GM21576 (cell line): ENCODE measurements at regions not wholly inside any gene's neighbourhood (a gene's known extent, or its start where the extent isn't known, plus 50 kb on each side); places are given as distances from the start of the nearest gene placed in this dataset.
"Not testable (repeated sequence)": the region's sequence is repeated elsewhere in the genome, so short reads cannot be mapped to it uniquely, and the experiment has no call there.

Source experiments
- ATAC-seq: cut with Tn5 transposase; IDR thresholded peaks from one replicate; pipeline ENCODE4 v1.9.1; 2021; ENCODE audit warnings: mild to moderate bottlenecking, moderate library complexity; ENCODE audit not compliant: unreplicated experiment

DNA sequence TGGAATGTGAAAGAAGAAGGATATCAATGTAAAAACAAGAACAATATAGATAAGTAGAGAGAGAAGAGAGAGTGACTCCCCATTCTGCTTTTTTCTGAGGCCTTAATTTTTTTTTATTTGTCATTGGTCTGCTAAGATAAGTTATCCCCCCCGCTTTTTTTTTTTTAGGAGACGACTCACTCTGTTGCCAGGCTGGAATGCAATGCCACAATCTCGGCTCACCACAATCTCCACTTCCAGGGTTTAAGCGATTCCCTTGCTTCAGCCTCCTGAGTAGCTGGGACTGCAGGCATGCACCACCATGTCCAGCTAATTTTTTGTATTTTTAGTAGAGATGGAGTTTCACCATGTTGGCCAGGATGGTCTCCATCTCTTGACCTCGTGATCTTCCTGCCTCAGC is 677.0 kb downstream of the MAFB start:
- ATAC-seq, result not testable (repeated sequence)

DNA sequence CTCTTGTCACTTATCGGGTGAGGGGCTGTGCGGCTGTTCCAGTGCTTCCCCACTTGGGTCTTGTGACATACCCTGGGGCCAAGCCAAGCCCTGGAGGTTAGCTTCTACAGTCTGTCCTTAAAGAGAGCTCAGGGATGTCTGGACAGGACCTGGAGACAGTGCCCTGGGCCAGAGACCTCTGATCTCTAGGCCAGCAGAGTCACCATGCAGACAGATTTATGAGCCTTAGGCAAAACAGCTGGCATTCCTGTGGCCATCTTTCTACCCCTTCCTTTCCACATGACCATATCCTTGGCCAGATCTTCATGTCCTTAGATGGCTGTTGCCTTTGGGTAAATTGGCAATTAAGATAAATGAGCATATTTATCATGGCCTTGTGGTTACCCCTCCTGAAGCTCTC is 678.6 kb downstream of the MAFB start:
- no peak for ATAC-seq

DNA sequence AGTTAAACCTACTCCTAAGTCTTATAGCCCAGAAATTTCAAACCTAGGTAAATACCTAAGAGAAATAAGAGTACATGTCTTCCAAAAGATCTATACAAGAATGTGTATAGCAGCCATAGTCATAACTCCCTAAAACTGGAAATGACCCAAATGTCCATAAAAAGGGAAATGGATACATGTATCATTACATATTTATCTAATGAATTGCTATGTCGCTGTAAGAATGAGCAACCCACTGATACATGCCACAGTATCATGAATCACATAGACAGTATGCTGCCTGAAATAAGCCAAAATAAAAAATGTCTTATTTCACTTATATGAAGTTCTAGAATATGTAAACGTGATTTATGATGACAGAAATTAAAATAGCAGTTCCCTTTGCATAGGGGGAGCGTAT is 679.5 kb downstream of the MAFB start:
- ATAC-seq, result no peak

DNA sequence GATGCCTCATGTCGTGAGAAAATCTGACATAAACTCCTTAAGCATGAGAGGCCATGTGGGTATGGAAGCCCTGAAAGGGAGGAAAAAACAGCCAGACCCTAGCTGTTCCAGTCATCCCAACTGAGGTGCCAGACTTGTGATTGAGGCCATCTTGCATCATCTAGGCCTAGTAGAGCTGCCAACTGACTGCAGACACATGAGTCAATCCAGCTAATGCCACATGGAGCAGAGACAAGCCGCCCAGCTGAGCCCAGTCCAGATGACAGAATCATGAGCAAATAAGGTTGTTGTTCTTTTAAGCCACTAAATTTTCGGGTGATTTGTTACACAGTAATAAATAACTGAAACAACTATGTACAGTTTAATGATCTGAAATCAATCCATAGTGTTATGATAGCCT is 680.9 kb downstream of the MAFB start:
- ATAC-seq, result no peak

DNA sequence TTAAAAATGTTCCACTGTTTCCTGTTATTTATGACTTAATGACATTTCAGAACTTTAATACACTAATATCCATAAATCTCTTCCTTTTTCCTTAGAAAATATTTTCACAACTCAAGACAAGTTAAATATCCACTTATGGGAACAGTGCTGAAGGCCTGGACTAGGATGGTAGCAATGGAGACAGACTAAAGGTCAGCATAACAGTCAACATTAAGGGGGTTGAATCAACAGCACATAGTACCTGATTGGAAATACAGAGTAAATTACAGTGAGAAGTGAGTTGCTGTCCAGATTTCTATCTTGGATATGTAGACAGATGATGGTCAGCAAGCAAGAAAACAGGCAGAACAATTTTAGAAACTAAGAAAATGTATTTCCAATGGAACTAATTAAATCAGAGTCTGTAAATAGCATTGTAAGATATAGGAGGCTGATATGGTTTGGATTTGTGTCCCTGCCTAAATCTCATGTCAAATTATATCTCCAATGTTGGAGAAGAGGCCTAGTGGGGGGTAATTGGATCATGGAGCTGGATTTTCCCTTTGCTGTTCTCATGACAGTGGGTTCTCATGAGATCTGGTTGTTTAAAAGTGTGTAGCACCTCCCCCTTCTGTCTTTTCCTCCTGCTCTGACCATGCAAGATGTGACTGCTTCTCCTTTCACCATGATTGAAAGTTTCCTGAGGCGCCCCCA is 682.7 kb downstream of the MAFB start:
- no peak for ATAC-seq

DNA sequence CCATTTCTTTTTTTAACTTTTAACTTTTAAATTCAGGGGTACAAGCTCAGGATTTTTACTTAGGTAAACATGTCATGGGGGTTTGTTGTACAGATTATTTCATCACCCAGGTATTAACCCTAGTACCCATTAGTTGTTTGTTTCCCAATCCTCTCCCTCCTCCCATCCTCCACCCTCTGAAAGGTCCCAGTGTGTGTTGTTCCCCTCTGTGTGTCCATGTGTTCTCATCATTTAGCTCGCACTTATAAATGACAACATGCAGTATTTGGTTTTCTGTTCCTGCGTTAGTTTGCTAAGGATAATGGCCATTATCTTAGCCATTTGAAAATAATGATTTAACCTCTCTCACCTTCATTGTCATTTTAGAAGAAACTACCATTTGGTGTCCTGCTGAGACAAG is 684.9 kb downstream of the MAFB start:
- not testable (repeated sequence) for ATAC-seq

DNA sequence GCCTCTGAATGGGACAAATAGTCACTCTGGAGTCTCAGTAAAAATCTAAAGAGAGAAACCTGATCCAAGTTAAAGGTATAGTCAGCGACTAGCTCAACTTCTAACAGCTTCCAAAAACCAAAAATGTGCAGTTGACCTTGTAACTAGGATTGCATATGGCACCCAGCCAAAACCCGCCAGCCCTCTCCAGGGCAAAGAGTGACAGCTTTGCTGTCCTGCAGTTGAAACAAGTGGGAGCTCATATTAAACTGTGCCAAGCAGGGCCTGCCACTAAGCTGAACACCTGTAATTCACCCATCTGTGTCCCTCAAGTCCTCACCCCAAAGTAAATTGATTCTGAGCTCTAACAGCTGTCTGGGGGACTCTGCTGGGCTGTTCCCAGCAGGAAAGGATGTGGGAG is 695.3 kb downstream of the MAFB start:
- no peak for ATAC-seq

DNA sequence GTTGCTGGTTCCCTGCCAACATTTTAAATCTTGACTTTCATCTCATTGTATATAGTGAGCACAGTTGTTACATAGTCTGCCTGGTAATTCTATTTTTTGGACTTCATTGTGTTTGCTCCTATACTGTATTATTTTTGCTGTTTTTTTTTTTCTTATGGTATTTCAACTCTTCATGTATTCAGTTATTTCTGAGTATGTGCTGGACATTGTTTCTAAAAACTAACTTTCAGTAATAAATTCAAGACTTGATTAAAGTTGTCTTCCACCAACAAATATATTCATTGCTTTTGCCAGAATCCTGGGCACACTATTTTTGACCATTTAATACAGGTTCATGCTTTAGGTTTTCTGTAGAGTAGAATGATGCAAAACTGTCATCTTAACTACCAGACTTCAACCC is 698.3 kb downstream of the MAFB start:
- no peak for ATAC-seq

DNA sequence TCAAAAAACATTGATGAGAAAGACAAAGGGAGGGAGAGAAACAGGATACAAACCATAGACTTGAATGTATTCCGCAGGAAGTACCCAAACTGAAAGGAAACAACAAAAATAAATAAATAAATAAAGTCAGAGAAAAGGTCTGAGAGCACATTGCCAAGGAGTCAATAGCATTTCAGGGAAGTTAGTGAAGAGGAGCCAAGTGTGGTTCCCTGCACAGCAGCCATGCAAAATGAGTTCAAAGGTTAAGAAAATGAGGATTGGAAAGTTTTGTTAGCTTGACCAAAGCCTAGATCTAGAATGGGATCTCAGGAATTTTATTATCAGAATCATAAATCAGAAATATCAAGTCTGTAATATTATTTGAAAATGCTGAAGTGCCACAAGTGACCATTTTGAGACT is 700.0 kb downstream of the MAFB start:
- ATAC-seq, result no peak

DNA sequence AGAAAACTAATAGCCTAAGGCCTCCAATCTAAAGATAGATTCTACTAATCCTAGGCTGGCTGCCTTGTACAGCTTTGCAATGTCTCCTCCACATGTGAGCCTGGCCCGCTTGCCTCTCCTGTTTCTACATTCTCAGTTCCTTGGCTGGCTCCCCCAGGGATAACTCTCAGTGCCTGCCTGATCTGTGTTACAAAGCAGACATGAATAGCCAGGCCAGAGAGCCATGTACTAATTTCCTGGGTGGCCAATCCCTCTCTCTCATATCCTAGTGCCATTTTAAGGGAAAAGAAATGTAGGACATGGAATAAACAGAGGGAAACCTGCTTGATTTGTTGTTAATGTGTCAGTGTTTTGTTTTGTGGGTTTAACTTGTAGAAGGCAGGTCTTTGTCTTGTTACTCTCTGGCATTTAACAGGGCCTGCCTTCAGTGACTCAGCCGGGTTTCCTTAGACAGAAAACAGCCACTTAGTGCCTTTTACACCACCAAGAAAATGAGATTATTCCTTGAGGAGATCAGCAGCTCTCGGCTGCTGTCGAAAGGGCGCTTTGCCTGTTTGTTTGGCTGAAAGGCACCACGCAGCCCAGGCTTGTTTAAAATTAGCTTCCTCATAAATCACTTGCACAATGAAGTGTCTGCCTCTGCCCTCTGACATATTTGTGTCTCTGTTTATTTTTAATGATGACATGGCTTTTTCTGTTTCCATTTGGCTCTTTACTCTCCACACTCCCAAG is 702.7 kb downstream of the MAFB start:
- ATAC-seq, result no peak

DNA sequence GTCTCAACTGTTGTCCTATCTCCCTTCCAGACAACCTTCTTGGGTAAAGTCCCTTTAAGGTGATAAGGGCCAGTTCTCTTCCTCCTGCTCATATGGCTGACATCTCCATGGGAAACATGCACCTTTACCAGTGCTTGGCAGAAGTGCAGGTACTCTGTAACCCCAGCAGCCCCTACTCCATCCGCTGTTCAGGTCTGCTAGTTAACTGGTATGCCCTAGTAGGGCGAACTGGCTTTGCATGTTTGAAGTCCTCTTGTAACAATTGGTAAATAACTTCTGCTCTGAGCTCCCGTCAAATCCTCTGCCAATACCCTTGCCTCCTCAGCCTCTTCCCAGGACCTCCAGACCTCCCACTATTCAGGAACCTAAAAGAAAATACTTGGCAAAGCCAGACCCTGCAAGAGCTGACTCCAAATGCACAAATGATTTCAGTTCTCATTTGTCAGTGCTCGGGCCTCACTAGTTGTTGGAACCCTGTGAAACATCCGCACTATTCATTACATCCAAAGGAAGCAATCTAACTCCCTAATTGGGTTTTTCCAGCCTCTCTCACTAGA is 703.7 kb downstream of the MAFB start:
- no peak for ATAC-seq

DNA sequence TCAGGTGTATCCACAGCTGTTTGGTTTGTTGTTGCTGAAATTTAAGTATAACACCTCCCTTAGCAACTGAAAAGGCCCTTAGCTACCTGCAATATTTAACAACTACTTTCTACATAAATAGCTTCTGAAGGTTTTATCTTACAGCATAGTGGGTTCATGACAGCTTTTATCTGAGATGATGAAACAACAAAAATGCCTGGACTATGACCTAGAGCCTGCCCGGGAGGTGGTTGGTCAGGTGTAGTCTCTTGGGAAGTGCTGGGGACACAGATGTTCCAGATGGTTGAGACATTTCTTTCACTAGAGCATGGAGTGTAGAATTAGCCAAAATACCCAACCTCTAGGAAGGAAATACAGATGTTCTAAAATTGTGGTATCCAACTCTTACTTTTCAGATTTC is 705.4 kb downstream of the MAFB start:
- no peak for ATAC-seq

DNA sequence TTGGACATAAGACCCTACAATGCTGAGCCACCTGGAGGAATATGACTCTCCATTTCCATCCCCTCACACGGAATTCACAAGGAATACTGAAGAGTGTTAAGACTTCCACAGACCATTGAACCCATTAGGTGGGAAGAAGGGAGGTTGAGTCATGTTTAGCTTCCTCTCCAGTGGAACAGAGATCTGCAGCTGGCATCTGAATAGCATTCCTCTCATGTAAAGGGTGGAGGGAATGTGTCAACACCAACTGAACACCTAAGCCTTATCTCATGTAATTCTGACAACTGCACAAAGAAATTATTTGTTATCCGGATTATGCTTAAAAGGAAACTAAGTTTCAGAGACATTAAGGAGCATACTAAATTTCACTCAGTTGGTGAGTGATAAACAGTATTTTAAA is 705.9 kb downstream of the MAFB start:
- ATAC-seq, result no peak

DNA sequence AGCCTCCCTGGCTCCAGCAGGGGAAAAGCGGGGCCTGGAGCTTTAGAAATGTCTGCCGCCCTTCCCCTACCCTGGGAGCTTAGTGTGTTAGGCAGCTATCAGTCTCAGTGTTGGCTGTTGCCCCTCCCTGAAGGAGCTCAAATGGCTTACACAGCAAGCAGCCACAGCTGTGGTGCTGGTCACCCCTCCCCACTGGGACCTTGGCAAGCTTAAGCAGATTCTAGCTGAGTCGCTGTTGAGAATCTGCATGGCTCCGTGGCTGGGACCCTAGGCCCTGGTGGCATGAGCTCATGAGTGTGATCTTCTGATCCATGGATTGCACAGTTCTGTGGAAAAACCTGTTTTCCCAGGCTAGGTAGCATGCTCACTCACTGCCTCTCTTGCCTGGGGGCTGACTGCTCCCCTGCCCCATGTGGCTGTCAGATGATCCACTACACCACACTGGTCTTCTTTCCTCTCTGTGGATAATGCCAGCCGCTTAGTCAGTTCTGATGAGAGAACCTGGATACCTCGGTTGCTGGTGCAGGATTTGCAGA is 714.0 kb downstream of the MAFB start:
- no peak for ATAC-seq

DNA sequence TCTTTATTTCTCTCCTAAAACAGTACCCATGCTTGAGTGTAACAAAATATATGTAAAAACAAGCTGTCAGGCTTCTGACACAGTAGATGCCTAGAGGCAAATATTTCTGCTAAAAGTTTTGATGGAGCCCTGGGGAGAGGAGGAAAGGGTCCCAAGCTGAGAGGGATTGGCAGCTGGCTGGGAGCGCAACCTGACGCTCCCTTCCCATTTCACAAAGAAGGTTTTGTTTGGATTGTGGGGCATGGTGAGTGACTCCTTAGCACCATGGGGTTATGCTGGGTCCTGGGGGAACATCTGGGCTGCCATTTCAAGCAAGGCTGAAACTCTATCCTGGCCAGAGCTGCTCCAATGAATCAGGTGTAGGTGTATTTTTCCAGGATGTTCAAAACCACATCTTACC is 720.5 kb downstream of the MAFB start:
- no peak for ATAC-seq

DNA sequence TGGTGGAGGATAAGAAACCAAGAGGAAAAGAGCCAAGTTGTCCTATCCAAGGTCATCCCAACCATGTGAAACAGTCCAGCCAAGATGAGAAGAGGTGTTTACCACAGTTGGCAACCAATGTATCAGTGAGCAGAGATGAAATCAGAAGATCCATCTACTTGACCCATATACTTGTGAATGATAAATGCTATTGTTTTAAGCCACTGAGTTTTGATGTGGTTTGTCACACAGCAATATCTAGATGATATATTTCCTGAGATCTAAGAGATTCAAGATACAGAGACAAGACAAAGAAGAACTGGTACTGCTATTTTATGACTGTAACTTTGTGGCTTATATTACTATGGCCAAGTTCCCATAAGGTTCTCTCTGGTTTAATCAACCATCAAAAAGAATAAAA is 721.2 kb downstream of the MAFB start:
- no peak for ATAC-seq

DNA sequence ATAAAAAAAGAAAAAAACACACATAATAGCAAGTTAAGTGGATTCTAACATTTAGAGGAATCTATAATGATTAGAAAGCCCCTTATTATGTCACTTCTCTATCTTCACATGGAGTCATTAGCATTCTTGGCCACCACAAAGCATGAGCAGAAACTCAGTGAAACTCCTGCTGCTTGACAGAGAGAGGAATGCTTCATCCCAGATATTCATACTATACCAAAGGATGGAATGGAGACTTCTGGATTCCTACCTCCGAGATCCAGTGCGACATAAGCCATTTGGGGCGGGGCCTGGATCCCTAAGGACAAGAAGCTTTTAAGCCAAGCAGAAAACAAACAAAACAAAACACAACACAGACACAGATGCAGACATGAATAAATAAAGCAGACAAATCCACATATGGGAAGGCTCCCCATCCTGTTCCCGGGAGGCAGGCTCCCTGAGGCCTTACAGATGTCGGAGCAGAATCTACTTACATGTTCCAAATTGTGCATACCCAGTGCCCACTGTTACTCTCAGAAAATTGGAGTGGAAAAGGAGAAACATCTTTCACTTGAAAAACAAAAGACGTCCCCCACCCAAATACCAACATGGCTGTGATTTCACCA is 727.3 kb downstream of the MAFB start:
- ATAC-seq, result no peak

DNA sequence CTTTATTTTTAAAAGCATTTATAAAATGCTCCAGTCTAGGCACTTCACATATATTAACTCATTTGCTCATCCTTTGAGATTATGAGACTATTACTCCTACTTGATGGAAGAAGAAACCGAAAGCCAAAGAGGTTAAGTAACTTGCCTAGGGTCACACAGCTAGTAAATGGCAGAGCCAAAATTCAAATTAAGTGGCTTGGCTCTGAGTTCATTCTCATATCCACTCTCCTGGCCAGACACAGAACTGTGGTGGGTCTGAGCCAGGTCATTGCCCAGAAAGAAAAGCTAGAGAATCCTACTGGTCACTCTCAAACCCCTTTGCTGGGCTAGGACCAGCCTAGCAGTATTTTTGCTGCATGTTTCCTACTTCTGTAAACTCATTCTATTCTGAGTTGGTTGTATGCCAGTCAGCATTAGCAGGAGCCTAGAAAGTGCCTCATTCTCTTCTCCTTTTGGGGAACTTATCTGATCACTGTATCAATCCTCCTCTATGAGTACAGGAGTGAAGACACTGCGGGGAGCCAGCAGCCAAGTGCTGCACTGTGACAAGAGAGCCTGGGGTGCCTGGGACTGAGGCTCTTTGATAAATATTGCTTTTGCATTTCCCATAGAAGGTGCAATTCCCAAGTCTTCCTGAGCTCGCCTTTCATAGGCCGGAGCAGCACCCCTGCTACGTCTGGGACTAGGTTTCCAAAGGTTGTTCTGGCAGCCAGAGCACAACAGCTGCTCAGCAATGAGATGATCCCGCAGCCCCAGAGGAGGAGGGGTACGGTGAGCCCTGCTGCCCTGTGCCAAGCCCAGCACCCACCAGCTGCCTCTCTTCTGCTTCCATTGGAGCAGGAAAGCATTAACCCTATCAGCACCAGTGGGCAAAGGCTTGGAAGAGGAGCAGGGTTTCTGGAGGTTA is 728.3 kb downstream of the MAFB start:
- ATAC-seq, result no peak

DNA sequence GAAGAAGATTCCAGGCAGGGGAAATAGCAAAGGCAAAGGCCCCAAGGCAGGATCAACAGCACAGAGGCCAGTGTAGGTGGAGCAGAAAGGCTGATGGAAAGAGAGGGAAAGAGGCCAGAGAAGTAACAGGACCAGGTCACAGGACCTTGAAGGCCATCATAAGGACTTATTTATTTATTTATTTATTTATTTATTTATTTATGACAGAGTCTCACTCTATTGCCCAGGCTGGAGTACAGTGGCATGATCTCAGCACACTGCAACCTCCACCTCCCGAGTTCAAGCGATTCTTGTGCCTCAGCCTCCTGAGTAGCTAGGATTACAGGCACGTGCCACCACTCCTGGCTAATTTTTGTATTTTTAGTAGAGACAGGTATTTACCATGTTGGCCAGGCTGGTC is 731.1 kb downstream of the MAFB start:
- not testable (repeated sequence) for ATAC-seq

DNA sequence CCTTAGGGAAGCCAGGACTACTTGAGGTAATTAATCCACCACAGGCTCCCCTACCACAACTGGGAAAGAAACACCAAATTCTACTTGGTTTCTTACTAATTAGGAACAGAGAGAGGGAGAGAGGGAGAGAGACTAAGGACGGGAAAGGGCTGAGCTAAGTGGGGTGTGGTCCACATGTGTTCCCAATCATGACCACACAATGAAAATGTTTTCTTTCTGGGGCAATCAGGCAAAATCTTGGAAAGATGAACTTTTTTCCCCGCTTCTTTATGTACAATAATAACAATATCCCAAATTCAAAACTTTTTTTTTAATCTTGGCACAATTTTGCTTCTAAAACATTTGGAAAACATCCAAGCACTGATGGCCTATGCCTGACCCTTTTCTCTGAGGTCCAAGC is 734.4 kb downstream of the MAFB start:
- ATAC-seq, result no peak

DNA sequence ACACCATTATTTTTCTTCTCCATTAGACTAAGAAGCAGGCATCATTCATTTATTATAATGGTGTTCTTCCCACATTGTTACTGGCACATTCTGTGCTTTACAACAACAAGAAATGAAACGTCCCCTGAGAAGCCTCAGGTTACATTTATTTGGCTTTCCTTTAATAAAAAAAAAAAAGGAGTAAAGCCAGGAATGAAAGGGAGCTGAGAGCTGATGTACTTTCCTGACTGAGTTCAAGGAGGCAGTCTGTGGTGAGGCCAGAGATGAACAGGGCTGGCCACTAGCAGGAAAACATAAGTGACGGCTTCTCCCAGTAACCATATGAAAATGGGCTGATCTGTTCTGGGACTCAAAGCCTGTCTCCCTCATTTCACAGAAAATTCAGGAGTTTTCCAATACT is 742.1 kb downstream of the MAFB start:
- no peak for ATAC-seq
